ENCODE measurements at regions not wholly inside any gene's neighbourhood (a gene's known extent, or its start where the extent isn't known, plus 50 kb on each side); places are given as distances from the start of the nearest gene placed in this dataset.

DNA sequence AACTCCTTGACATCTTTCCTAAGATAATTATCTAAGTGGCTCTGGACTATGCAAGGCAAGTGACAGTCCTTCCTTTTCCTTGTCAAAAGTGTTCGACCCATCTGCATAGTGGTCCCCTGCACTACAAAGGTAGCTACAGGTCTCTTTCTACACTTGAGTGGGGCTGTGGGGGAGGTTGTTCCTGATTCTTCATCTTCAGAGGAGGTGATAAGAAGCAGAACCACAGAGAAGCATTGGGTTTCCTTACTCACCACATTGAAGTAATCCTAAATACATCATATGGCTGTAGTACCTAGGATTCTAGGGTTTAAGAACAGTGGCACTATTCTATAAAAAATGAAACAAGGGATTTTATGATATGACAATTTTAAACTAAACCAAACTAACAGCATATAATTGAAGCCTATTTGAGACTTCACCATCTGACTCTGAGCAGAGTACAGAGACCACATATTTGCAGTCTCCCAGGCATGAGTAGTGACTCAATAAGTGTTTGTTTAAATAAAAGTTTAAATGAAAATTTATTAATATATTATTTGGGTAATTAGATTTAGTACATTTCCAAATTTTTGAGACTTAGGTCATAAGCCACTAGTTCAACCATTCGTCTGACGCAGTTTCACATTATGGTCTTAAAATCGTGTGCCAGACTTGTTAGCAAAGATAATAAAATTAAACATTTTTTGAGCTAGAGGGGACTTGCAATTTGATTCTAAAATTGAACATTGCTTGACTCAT, 54.9 kb upstream of the NEK7 start (continued):
- TF ChIP-seq, protein P1, sequence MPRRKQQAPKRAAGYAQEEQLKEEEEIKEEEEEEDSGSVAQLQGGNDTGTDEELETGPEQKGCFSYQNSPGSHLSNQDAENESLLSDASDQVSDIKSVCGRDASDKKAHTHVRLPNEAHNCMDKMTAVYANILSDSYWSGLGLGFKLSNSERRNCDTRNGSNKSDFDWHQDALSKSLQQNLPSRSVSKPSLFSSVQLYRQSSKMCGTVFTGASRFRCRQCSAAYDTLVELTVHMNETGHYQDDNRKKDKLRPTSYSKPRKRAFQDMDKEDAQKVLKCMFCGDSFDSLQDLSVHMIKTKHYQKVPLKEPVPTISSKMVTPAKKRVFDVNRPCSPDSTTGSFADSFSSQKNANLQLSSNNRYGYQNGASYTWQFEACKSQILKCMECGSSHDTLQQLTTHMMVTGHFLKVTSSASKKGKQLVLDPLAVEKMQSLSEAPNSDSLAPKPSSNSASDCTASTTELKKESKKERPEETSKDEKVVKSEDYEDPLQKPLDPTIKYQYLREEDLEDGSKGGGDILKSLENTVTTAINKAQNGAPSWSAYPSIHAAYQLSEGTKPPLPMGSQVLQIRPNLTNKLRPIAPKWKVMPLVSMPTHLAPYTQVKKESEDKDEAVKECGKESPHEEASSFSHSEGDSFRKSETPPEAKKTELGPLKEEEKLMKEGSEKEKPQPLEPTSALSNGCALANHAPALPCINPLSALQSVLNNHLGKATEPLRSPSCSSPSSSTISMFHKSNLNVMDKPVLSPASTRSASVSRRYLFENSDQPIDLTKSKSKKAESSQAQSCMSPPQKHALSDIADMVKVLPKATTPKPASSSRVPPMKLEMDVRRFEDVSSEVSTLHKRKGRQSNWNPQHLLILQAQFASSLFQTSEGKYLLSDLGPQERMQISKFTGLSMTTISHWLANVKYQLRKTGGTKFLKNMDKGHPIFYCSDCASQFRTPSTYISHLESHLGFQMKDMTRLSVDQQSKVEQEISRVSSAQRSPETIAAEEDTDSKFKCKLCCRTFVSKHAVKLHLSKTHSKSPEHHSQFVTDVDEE (CRISPR knock-in tag; IDR thresholded peaks at IDR 0.05), result no peak
- no peak for TF ChIP-seq CSDC2 (CRISPR knock-in tag; IDR thresholded peaks at IDR 0.05)
- TF ChIP-seq, protein P2, sequence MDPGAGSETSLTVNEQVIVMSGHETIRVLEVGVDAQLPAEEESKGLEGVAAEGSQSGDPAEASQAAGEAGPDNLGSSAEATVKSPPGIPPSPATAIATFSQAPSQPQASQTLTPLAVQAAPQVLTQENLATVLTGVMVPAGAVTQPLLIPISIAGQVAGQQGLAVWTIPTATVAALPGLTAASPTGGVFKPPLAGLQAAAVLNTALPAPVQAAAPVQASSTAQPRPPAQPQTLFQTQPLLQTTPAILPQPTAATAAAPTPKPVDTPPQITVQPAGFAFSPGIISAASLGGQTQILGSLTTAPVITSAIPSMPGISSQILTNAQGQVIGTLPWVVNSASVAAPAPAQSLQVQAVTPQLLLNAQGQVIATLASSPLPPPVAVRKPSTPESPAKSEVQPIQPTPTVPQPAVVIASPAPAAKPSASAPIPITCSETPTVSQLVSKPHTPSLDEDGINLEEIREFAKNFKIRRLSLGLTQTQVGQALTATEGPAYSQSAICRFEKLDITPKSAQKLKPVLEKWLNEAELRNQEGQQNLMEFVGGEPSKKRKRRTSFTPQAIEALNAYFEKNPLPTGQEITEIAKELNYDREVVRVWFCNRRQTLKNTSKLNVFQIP (CRISPR knock-in tag; IDR thresholded peaks at IDR 0.05; ENCODE audit: borderline replicate concordance, low read depth), result no peak
- TF ChIP-seq, protein P3, sequence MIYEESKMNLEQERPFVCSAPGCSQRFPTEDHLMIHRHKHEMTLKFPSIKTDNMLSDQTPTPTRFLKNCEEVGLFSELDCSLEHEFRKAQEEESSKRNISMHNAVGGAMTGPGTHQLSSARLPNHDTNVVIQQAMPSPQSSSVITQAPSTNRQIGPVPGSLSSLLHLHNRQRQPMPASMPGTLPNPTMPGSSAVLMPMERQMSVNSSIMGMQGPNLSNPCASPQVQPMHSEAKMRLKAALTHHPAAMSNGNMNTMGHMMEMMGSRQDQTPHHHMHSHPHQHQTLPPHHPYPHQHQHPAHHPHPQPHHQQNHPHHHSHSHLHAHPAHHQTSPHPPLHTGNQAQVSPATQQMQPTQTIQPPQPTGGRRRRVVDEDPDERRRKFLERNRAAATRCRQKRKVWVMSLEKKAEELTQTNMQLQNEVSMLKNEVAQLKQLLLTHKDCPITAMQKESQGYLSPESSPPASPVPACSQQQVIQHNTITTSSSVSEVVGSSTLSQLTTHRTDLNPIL (CRISPR knock-in tag; IDR thresholded peaks at IDR 0.05; ENCODE audit: low read depth), result no peak

DNA sequence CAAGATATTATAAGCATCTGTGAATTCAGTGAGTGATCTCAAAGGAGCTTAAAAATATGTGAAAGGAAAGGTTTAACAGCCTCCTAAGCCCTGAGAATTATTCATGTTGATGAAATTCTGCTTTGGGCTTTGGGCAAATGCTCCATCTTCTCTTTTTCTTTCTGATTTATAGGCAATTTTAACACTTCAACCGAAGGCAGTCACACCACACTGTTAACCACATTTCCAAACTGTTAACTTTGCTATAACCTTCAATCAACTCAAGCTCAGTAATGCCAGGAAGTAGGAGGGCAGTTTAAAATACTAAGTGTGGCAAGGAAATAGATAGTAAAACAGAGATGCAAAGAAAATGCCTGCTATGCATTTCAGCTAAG, 54.4 kb upstream of the NEK7 start:
- TF ChIP-seq, protein P2 (CRISPR knock-in tag; IDR thresholded peaks at IDR 0.05; ENCODE audit: borderline replicate concordance, low read depth), result peak; percentile 6; the same call in 1 of the 2 replicates
- TF ChIP-seq ISL1 (CRISPR knock-in tag; IDR thresholded peaks at IDR 0.05) (no peak), ZFP3 (CRISPR knock-in tag; IDR thresholded peaks at IDR 0.05) (no peak)
- peak; percentile 86 for ATAC-seq

DNA sequence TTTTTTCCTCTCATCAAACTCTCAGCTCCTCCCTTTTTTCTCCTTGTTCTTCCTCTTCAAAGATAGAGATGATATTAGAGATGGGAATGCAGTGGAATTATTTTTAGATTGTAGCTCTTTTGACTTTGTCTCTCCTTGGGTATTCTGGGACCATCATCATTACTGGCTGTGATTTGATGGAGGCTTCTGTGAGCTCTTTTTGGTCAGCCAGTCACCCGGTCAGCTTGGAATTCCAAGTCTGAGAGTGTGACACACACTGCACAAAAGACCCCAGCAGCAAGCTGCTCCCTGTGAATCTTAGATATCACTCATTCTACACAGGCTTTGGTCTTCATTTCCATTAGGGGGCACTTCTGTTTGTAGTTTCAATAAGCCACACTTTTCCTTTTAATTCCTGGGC, 51.6 kb upstream of the NEK7 start:
- no peak for ATAC-seq
- TF ChIP-seq, protein P3 (CRISPR knock-in tag; IDR thresholded peaks at IDR 0.05; ENCODE audit: low read depth), result no peak
- TF ChIP-seq CSDC2 (CRISPR knock-in tag; IDR thresholded peaks at IDR 0.05) (no peak), ARNTL (CRISPR knock-in tag; IDR thresholded peaks at IDR 0.05; ENCODE audit: borderline replicate concordance, low read depth) (no peak), TCF4 (CRISPR knock-in tag; IDR thresholded peaks at IDR 0.05; ENCODE audit: borderline replicate concordance) (no peak), ZNF8 (CRISPR knock-in tag; IDR thresholded peaks at IDR 0.05) (no peak), GLIS3 (CRISPR knock-in tag; IDR thresholded peaks at IDR 0.05) (no peak), OSR1 (CRISPR knock-in tag; IDR thresholded peaks at IDR 0.05) (no peak), RARB (CRISPR knock-in tag; IDR thresholded peaks at IDR 0.05) (no peak), ZNF565 (CRISPR knock-in tag; conservative IDR thresholded peaks at IDR 0.05; ENCODE audit: low read depth) (no peak), PPARA (CRISPR knock-in tag; IDR thresholded peaks at IDR 0.05; ENCODE audit: borderline replicate concordance) (no peak), ZC3H10 (CRISPR knock-in tag; IDR thresholded peaks at IDR 0.05) (no peak), TOX (CRISPR knock-in tag; IDR thresholded peaks at IDR 0.05; ENCODE audit: borderline replicate concordance) (no peak), ZFP30 (CRISPR knock-in tag; IDR thresholded peaks at IDR 0.05) (no peak), ESRRG (CRISPR knock-in tag; IDR thresholded peaks at IDR 0.05) (no peak), ZFP3 (CRISPR knock-in tag; IDR thresholded peaks at IDR 0.05) (no peak), SNAI2 (CRISPR knock-in tag; IDR thresholded peaks at IDR 0.05) (no peak)
- TF ChIP-seq, protein P2 (CRISPR knock-in tag; IDR thresholded peaks at IDR 0.05; ENCODE audit: borderline replicate concordance, low read depth), result no peak
- TF ChIP-seq, protein P4, sequence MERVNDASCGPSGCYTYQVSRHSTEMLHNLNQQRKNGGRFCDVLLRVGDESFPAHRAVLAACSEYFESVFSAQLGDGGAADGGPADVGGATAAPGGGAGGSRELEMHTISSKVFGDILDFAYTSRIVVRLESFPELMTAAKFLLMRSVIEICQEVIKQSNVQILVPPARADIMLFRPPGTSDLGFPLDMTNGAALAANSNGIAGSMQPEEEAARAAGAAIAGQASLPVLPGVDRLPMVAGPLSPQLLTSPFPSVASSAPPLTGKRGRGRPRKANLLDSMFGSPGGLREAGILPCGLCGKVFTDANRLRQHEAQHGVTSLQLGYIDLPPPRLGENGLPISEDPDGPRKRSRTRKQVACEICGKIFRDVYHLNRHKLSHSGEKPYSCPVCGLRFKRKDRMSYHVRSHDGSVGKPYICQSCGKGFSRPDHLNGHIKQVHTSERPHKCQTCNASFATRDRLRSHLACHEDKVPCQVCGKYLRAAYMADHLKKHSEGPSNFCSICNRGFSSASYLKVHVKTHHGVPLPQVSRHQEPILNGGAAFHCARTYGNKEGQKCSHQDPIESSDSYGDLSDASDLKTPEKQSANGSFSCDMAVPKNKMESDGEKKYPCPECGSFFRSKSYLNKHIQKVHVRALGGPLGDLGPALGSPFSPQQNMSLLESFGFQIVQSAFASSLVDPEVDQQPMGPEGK (CRISPR knock-in tag; IDR thresholded peaks at IDR 0.05; ENCODE audit: borderline replicate concordance), result no peak
- TF ChIP-seq, protein P5, sequence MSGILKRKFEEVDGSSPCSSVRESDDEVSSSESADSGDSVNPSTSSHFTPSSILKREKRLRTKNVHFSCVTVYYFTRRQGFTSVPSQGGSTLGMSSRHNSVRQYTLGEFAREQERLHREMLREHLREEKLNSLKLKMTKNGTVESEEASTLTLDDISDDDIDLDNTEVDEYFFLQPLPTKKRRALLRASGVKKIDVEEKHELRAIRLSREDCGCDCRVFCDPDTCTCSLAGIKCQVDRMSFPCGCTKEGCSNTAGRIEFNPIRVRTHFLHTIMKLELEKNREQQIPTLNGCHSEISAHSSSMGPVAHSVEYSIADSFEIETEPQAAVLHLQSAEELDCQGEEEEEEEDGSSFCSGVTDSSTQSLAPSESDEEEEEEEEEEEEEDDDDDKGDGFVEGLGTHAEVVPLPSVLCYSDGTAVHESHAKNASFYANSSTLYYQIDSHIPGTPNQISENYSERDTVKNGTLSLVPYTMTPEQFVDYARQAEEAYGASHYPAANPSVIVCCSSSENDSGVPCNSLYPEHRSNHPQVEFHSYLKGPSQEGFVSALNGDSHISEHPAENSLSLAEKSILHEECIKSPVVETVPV (CRISPR knock-in tag; IDR thresholded peaks at IDR 0.05), result no peak
